ENCODE measurements at regions not wholly inside any gene's neighbourhood (a gene's known extent, or its start where the extent isn't known, plus 50 kb on each side); places are given as distances from the start of the nearest gene placed in this dataset.

- Histone ChIP-seq H3K4me3 (ENCODE audit: control insufficient read depth in 2 of 3, extremely low read depth in 1 of 3, insufficient read depth in 2 of 3, low read depth in 1 of 3, low read length in 3 of 3) (no peak overlapping the region), H3K9ac (ENCODE audit: control insufficient read depth, extremely low read depth, insufficient read depth, low read length) (no peak overlapping the region), H3K27ac (ENCODE audit: control insufficient read depth, insufficient read depth, low read length) (no peak overlapping the region), H3K9me1 (ENCODE audit: control insufficient read depth, extremely low read depth, insufficient read depth, low read length) (no peaks in the 10 kb centered on the region), H3K36me3 (ENCODE audit: control insufficient read depth in 2 of 2, extremely low read depth in 1 of 2, insufficient read depth in 2 of 2, low read length in 2 of 2) (no peaks in the 10 kb centered on the region), H3K79me2 (ENCODE audit: control insufficient read depth, insufficient read depth, low read length) (no peaks in the 10 kb centered on the region), H2AFZ (ENCODE audit: control insufficient read depth, low read length) (no peak overlapping the region), H3K4me2 (ENCODE audit: control insufficient read depth, extremely low read depth, insufficient read depth, low read depth, low read length) (no peak overlapping the region), H3K27me3 (ENCODE audit: control insufficient read depth, extremely low read depth, insufficient read depth, low read length) (no peaks in the 10 kb centered on the region), H4K20me1 (ENCODE audit: control insufficient read depth, extremely low read depth, insufficient read depth, low read length) (no peaks in the 10 kb centered on the region), H3K9me3 (ENCODE audit: control insufficient read depth, low read depth, low read length) (no peaks in the 10 kb centered on the region), H3K4me1 (ENCODE audit: control insufficient read depth, extremely low read depth, insufficient read depth, low read length) (no peaks in the 10 kb centered on the region)
- dilution Hi-C loops (cut with MboI; ENCODE audit: extremely low pct_ligation_motif_present, low sequenced_read_pairs), result no loop called here
- DNase-seq (ENCODE audit: low read depth, low spot score), result no peak
- TF ChIP-seq CTCF (optimal IDR thresholded peaks at IDR 0.05 in 1 of 3, IDR thresholded peaks at IDR 0.05 in 1 of 3, conservative IDR thresholded peaks at IDR 0.05 in 1 of 3; ENCODE audit: extremely low read depth in 1 of 3, insufficient read depth in 2 of 3, low read length in 3 of 3) (no peak), EZH2 (IDR thresholded peaks at IDR 0.05; ENCODE audit: low read length) (no peak)
- FAIRE-seq, result no peak
Observed at GRCh38 chr17:55659661-55660060, 63.0 kb downstream of the TMEM100 start.

GRCh38 chr17:55655777-55656176, 66.9 kb downstream of the TMEM100 start:
- Histone ChIP-seq H3K9me1 (ENCODE audit: control insufficient read depth, extremely low read depth, insufficient read depth, low read length) (no peaks in the 10 kb centered on the region), H3K36me3 (ENCODE audit: control insufficient read depth in 2 of 2, extremely low read depth in 1 of 2, insufficient read depth in 2 of 2, low read length in 2 of 2) (no peaks in the 10 kb centered on the region), H4K20me1 (ENCODE audit: control insufficient read depth, extremely low read depth, insufficient read depth, low read length) (no peaks in the 10 kb centered on the region), H3K9ac (ENCODE audit: control insufficient read depth, extremely low read depth, insufficient read depth, low read length) (no peak overlapping the region), H3K27ac (ENCODE audit: control insufficient read depth, insufficient read depth, low read length) (no peak overlapping the region), H3K4me2 (ENCODE audit: control insufficient read depth, extremely low read depth, insufficient read depth, low read depth, low read length) (no peak overlapping the region), H2AFZ (ENCODE audit: control insufficient read depth, low read length) (no peak overlapping the region), H3K4me3 (ENCODE audit: control insufficient read depth in 2 of 3, extremely low read depth in 1 of 3, insufficient read depth in 2 of 3, low read depth in 1 of 3, low read length in 3 of 3) (no peak overlapping the region), H3K27me3 (ENCODE audit: control insufficient read depth, extremely low read depth, insufficient read depth, low read length) (no peaks in the 10 kb centered on the region), H3K79me2 (ENCODE audit: control insufficient read depth, insufficient read depth, low read length) (no peaks in the 10 kb centered on the region), H3K9me3 (ENCODE audit: control insufficient read depth, low read depth, low read length) (no peaks in the 10 kb centered on the region), H3K4me1 (ENCODE audit: control insufficient read depth, extremely low read depth, insufficient read depth, low read length) (no peaks in the 10 kb centered on the region)
- DNase-seq (ENCODE audit: low read depth, low spot score) (no peak), FAIRE-seq (no peak)
- TF ChIP-seq EZH2 (IDR thresholded peaks at IDR 0.05; ENCODE audit: low read length), result no peak
- TF ChIP-seq CTCF (optimal IDR thresholded peaks at IDR 0.05 in 1 of 3, IDR thresholded peaks at IDR 0.05 in 1 of 3, conservative IDR thresholded peaks at IDR 0.05 in 1 of 3; ENCODE audit: extremely low read depth in 1 of 3, insufficient read depth in 2 of 3, low read length in 3 of 3), result no peak
- dilution Hi-C loops (cut with MboI; ENCODE audit: extremely low pct_ligation_motif_present, low sequenced_read_pairs), result no loop called here

Data from keratinocyte (primary cell).